A549 (cell line): ENCODE measurements at regions not wholly inside any gene's neighbourhood (a gene's known extent, or its start where the extent isn't known, plus 50 kb on each side); places are given as distances from the start of the nearest gene placed in this dataset.

Experiments
- ATAC-seq, 2 experiments: fragments of 200-7000 bp in 1 of 2; fragments of >200 bp in 1 of 2; cut with Nextera tagmentation in 1 of 2; cut with Tn5 transposase in 1 of 2; 3 replicates each; pipeline versions ENCODE4 v1.8.0 to v1.9.1; 2018 to 2020; ENCODE audit warnings: mild to moderate bottlenecking in 1 of 2, moderate library complexity in 1 of 2
- CTCF ChIA-PET: fragments of 300-600 bp; sonication (Branson Sonifier 250); formaldehyde crosslinking; extraction: SDS; loops from one replicate; lab custom pipeline; 2021; ENCODE audit warnings: antibody characterized with exemption, inconsistent platforms; lab: Yijun Ruan, JAX
- POLR2A ChIA-PET: fragments of 350-600 bp; formaldehyde crosslinking; extraction: SDS; loops from one replicate; lab custom pipeline; 2021; ENCODE audit warnings: antibody characterized with exemption, inconsistent platforms; lab: Yijun Ruan, JAX
- DNase-seq, 2 experiments: peaks; one replicate each; pipeline versions ENCODE4 v3.0.0 to v3.0.0-alpha.2; 2011 to 2016; ENCODE audit warnings: low read depth in 1 of 2, low spot score in 1 of 2
- FAIRE-seq: peaks from 2 replicates; lab custom pipeline; 2011; peaks lifted over from hg19 to GRCh38; lab: Jason Lieb, UNC
- H3K27ac ChIP-seq, 2 experiments: fragments of >200 bp; sonication (Bioruptor Twin); formaldehyde crosslinking; 3 replicates each; pipeline ENCODE4 v1.5.1; 2016 to 2017
- H3K4me1 ChIP-seq: fragments of >200 bp; sonication (Bioruptor Twin); formaldehyde crosslinking; 3 replicates; pipeline ENCODE4 v1.6.1; 2016
- H3K4me2 ChIP-seq: fragments of >200 bp; sonication (Bioruptor Twin); formaldehyde crosslinking; 3 replicates; pipeline ENCODE4 v1.6.1; 2016
- H3K4me3 ChIP-seq: fragments of >200 bp; sonication (Bioruptor Twin); formaldehyde crosslinking; 3 replicates; pipeline ENCODE4 v1.5.1; 2016
- H3K9me3 ChIP-seq: fragments of >200 bp; sonication (Bioruptor Twin); formaldehyde crosslinking; 3 replicates; pipeline ENCODE4 v1.6.1; 2016
- CBX2 ChIP-seq: fragments of 200-600 bp; sonication (generic); IDR thresholded peaks from 2 replicates; pipeline ENCODE4 v1.6.1; 2016; ENCODE audit warnings: low read depth, mild to moderate bottlenecking, borderline replicate concordance
- CEBPB ChIP-seq, 2 experiments: fragments of >200 bp in 1 of 2; sonication (Bioruptor Twin) in 1 of 2; formaldehyde crosslinking in 1 of 2; IDR thresholded peaks; 2 replicates each; pipeline ENCODE4 v1.6.1; 2012 to 2016
- E2F6 ChIP-seq: IDR thresholded peaks from 2 replicates; pipeline ENCODE4 v1.6.1; 2012; ENCODE audit warnings: low read depth, borderline replicate concordance
- EHF ChIP-seq: fragments of 250-450 bp; sonication (Bioruptor Pico); IDR thresholded peaks from 2 replicates; pipeline ENCODE4 v1.5.0; 2020; ENCODE audit warnings: mild to moderate bottlenecking
- EHMT2 ChIP-seq: fragments of 200-600 bp; sonication (generic); IDR thresholded peaks from 2 replicates; pipeline ENCODE4 v1.6.1; 2016; ENCODE audit warnings: antibody characterized with exemption, low read depth, mild to moderate bottlenecking, moderate library complexity
- FOSL2 ChIP-seq, 2 experiments: fragments of 450-650 bp in 1 of 2; fragments of >200 bp in 1 of 2; sonication (Bioruptor Twin) in 1 of 2; formaldehyde crosslinking; IDR thresholded peaks; 2 replicates each; pipeline versions ENCODE4 v1.5.0 to v1.6.1; 2016 to 2020; ENCODE audit warnings: mild to moderate bottlenecking in 1 of 2, moderate library complexity in 1 of 2
- GATA3 ChIP-seq: IDR thresholded peaks from 2 replicates; pipeline ENCODE4 v1.6.1; 2012; ENCODE audit warnings: borderline replicate concordance
- HDAC2 ChIP-seq: fragments of 200-600 bp; sonication (generic); IDR thresholded peaks from 2 replicates; pipeline ENCODE4 v1.6.1; 2016
- HEYL ChIP-seq: fragments of 250-450 bp; sonication (Bioruptor Pico); IDR thresholded peaks from 2 replicates; pipeline ENCODE4 v1.8.0; 2021; ENCODE audit warnings: mild to moderate bottlenecking, moderate library complexity
- HOXB13 ChIP-seq: fragments of 250-450 bp; sonication (Bioruptor Pico); IDR thresholded peaks from 2 replicates; pipeline ENCODE4 v1.5.0; 2020; ENCODE audit warnings: low read depth, mild to moderate bottlenecking, moderate library complexity
- KDM1A ChIP-seq: fragments of 200-600 bp; sonication (generic); IDR thresholded peaks from 2 replicates; pipeline ENCODE4 v1.6.1; 2016; ENCODE audit warnings: low read depth, mild to moderate bottlenecking
- MAFK ChIP-seq: fragments of 450-650 bp; IDR thresholded peaks from 2 replicates; pipeline ENCODE4 v1.6.1; 2014; ENCODE audit not compliant: partially characterized antibody
- MAZ ChIP-seq: fragments of 150-350 bp; IDR thresholded peaks from 2 replicates; pipeline ENCODE4 v1.6.1; 2014; ENCODE audit warnings: antibody characterized with exemption, low read depth, low read length, borderline replicate concordance
- MYC ChIP-seq: IDR thresholded peaks from 2 replicates; pipeline ENCODE4 v1.6.1; 2012; ENCODE audit warnings: mild to moderate bottlenecking, inconsistent platforms, low read length, improper control_type of control experiment, borderline replicate concordance
- NPAS2 ChIP-seq: fragments of 250-450 bp; sonication (Bioruptor Pico); IDR thresholded peaks from 2 replicates; pipeline ENCODE4 v1.8.0; 2022; ENCODE audit warnings: mild to moderate bottlenecking, moderate library complexity, borderline replicate concordance
- NR3C1 ChIP-seq: fragments of >200 bp; sonication (Bioruptor Twin); formaldehyde crosslinking; IDR thresholded peaks from 3 replicates; pipeline ENCODE4 v1.6.1; 2017
- POLR2A ChIP-seq: IDR thresholded peaks from 2 replicates; pipeline ENCODE4 v1.6.1; 2012; ENCODE audit warnings: mild to moderate bottlenecking, low read length
- SREBF2 ChIP-seq: fragments of 450-650 bp; IDR thresholded peaks from 2 replicates; pipeline ENCODE4 v1.6.1; 2014; ENCODE audit warnings: mild to moderate bottlenecking, moderate library complexity
- TP53 ChIP-seq: fragments of 250-450 bp; sonication (Bioruptor Pico); IDR thresholded peaks from 2 replicates; pipeline ENCODE4 v1.5.0; 2021; ENCODE audit warnings: mild to moderate bottlenecking, moderate library complexity
- ZC3H11A ChIP-seq: fragments of 450-650 bp; IDR thresholded peaks from 2 replicates; pipeline ENCODE4 v1.6.1; 2014; ENCODE audit warnings: antibody characterized with exemption, mild to moderate bottlenecking
- ZSCAN20 ChIP-seq: fragments of 250-450 bp; sonication (Bioruptor Pico); IDR thresholded peaks from 2 replicates; pipeline ENCODE4 v1.8.0; 2022; ENCODE audit warnings: mild to moderate bottlenecking, moderate library complexity
- WGBS: methylation state at CpG from one replicate; pipeline ENCODE4 v1.1.6; 2017; ENCODE audit errors: missing lambda C conversion rate; 5-methylcytosine and 5-hydroxymethylcytosine counted together
- TF ChIP-seq, protein P1 (sequence below): fragments of 150-350 bp; IDR thresholded peaks from 2 replicates; pipeline ENCODE4 v1.6.1; 2014; ENCODE audit warnings: low read depth, mild to moderate bottlenecking, low read length
- TF ChIP-seq, protein P2 (sequence below): fragments of 200-600 bp; sonication (generic); IDR thresholded peaks from 2 replicates; pipeline ENCODE4 v1.6.1; 2016; ENCODE audit warnings: antibody characterized with exemption, mild to moderate bottlenecking, moderate library complexity

DNA sequence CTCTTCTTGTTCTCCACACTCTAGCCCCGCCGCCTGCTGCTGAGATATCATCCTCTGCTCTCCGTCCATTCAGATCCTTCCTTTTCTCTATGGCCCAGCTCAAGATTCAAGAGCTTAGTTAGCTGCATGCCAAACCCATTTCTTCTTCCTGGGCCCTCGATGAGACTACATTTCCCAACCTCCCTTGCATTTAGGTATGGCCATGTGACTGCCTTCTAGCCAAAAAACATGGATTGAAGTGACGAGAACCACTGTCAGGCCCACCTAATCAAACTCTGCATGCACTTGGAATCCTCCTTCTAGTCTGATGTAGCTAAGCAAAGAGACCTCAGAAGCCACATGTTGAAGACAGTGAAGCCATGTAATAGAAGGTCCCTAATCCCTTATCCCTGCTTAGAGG lies 308.2 kb downstream of the VPS13C start:
- Histone ChIP-seq H3K4me2 (no peak overlapping the region), H3K9me3 (no peaks in the 10 kb centered on the region), H3K27ac (no peak overlapping the region), H3K4me3 (no peak overlapping the region), H3K4me1 (no peaks in the 10 kb centered on the region)
- 27% methylated on average over 5 of the region's 5 CpGs for WGBS
- ChIA-PET CTCF (interaction anchor here (0.6 to 0.9 kb wide), 2 partner anchors 9 to 14 kb away, joined by 3 read pairs; no protein-coding TSS in a partner anchor), POLR2A (no interaction called here)
- ATAC-seq (no peak), FAIRE-seq (peak; percentile 28), DNase-seq (no peak)
- TF ChIP-seq GATA3, result no peak
- no peak for TF ChIP-seq MAFK
- no peak for TF ChIP-seq TP53 (CRISPR knock-in tag)
- TF ChIP-seq EHMT2, result no peak
- TF ChIP-seq NPAS2, result no peak
- no peak for TF ChIP-seq POLR2A
- TF ChIP-seq MYC, result no peak
- TF ChIP-seq ZC3H11A, result no peak

DNA sequence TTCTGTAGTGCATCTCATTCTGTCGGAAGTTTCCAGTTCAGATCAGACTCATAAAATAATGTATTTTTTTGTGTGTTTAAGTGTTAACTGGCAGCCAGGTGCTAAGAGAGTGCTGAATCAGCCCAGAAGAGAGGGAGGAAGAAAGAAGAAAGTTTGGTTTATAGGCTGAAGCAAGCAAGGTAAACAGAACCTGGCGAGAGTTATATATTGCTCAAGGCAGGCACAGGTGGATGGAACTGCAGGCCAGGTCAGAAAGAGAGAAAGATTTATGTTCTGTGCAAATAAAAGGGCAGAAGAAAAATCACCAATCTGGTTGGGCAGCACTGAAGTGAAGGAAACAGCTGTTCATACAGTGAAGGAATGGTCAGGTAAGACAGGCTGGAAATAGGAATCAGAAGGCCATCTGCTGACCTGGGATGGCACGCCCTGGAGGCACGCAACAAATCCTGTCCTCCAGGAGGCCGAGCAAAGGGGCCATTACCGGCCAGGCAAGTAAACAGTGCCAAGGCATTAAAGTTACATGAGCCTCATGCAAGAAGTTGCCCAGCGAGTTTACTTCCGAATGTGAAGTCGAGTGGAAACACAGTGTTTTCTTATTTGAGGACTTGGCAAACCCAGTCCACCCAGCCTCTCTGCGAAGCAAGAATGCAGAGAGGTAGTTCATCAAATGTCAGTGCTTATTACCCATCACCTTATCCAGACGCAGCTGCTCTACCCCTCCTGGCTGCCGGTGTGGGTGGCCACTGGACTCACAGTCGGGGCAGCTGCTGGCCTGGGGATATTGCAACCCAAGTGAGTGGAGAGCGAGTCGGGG lies 309.8 kb downstream of the VPS13C start:
- POLR2A ChIA-PET, result no interaction called here
- Histone ChIP-seq H3K4me3 (no peak overlapping the region), H3K9me3 (no peaks in the 10 kb centered on the region), H3K4me1 (no peaks in the 10 kb centered on the region), H3K27ac (no peak overlapping the region), H3K4me2 (no peak overlapping the region)
- no peak for FAIRE-seq
- no peak for DNase-seq
- CTCF ChIA-PET, result interaction anchor here (1.1 kb wide), 1 partner anchor 11 kb away, joined by 3 read pairs; no protein-coding TSS in a partner anchor
- ATAC-seq, result no peak
- 24% methylated on average over 15 of the region's 15 CpGs for WGBS
- no peak for TF ChIP-seq POLR2A
- TF ChIP-seq E2F6, result no peak
- TF ChIP-seq, protein P1, sequence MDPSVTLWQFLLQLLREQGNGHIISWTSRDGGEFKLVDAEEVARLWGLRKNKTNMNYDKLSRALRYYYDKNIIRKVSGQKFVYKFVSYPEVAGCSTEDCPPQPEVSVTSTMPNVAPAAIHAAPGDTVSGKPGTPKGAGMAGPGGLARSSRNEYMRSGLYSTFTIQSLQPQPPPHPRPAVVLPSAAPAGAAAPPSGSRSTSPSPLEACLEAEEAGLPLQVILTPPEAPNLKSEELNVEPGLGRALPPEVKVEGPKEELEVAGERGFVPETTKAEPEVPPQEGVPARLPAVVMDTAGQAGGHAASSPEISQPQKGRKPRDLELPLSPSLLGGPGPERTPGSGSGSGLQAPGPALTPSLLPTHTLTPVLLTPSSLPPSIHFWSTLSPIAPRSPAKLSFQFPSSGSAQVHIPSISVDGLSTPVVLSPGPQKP, result no peak
- no peak for TF ChIP-seq NPAS2
- TF ChIP-seq HOXB13 (CRISPR knock-in tag), result no peak
- TF ChIP-seq HDAC2, result no peak
- TF ChIP-seq FOSL2 (IDR thresholded peaks at IDR 0.05), result no peak
- TF ChIP-seq FOSL2 (CRISPR knock-in tag; IDR thresholded peaks at IDR 0.05), result no peak
- TF ChIP-seq SREBF2, result no peak
- no peak for TF ChIP-seq MAZ
- no peak for TF ChIP-seq NR3C1
- TF ChIP-seq CBX2, result no peak
- no peak for TF ChIP-seq HEYL (CRISPR knock-in tag)
- TF ChIP-seq CEBPB (IDR thresholded peaks at IDR 0.05), result no peak
- no peak for TF ChIP-seq EHMT2
- TF ChIP-seq MAFK, result no peak
- no peak for TF ChIP-seq KDM1A
- TF ChIP-seq, protein P2, sequence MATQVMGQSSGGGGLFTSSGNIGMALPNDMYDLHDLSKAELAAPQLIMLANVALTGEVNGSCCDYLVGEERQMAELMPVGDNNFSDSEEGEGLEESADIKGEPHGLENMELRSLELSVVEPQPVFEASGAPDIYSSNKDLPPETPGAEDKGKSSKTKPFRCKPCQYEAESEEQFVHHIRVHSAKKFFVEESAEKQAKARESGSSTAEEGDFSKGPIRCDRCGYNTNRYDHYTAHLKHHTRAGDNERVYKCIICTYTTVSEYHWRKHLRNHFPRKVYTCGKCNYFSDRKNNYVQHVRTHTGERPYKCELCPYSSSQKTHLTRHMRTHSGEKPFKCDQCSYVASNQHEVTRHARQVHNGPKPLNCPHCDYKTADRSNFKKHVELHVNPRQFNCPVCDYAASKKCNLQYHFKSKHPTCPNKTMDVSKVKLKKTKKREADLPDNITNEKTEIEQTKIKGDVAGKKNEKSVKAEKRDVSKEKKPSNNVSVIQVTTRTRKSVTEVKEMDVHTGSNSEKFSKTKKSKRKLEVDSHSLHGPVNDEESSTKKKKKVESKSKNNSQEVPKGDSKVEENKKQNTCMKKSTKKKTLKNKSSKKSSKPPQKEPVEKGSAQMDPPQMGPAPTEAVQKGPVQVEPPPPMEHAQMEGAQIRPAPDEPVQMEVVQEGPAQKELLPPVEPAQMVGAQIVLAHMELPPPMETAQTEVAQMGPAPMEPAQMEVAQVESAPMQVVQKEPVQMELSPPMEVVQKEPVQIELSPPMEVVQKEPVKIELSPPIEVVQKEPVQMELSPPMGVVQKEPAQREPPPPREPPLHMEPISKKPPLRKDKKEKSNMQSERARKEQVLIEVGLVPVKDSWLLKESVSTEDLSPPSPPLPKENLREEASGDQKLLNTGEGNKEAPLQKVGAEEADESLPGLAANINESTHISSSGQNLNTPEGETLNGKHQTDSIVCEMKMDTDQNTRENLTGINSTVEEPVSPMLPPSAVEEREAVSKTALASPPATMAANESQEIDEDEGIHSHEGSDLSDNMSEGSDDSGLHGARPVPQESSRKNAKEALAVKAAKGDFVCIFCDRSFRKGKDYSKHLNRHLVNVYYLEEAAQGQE, result no peak
- no peak for TF ChIP-seq EHF (CRISPR knock-in tag)
- no peak for TF ChIP-seq ZSCAN20 (CRISPR knock-in tag)
- TF ChIP-seq TP53 (CRISPR knock-in tag), result no peak
